CD8-positive, alpha-beta memory T cell (primary cell): ENCODE measurements at regions not wholly inside any gene's neighbourhood (a gene's known extent, or its start where the extent isn't known, plus 50 kb on each side); places are given as distances from the start of the nearest gene placed in this dataset.
A peak's percentile ranks its signal among the peaks of the same experiment; 100 is the strongest.

Experiments used
- CTCF ChIA-PET: fragments of 350-600 bp; sonication (Branson Sonifier 250); formaldehyde crosslinking; loops from one replicate; lab custom pipeline; 2021; ENCODE audit warnings: antibody characterized with exemption; lab: Charles Lee
- POLR2A ChIA-PET: fragments of 350-600 bp; sonication (Branson Sonifier 250); formaldehyde crosslinking; loops from one replicate; lab custom pipeline; 2021; ENCODE audit warnings: antibody characterized with exemption; lab: Charles Lee
- DNase-seq, 5 donors: peaks; one replicate each; pipeline versions ENCODE4 v3.0.0 to v3.0.0-alpha.2; 2020 to 2022; ENCODE audit warnings: mixed read lengths in 1 of 5
- H3K27ac ChIP-seq: one replicate; pipeline ENCODE4 v1.7.0; 2013; ENCODE audit warnings: low read depth, mild to moderate bottlenecking, low read length, moderate library complexity
- H3K27me3 ChIP-seq: 2 replicates; pipeline ENCODE4 v1.7.0; 2013; ENCODE audit warnings: low read length, mild to moderate bottlenecking; ENCODE audit not compliant: insufficient read depth, poor library complexity, severe bottlenecking
- H3K36me3 ChIP-seq: 2 replicates; pipeline ENCODE4 v1.7.0; 2013; ENCODE audit warnings: mild to moderate bottlenecking, low read length, moderate library complexity; ENCODE audit not compliant: insufficient read depth
- H3K4me1 ChIP-seq: 2 replicates; pipeline ENCODE4 v1.7.0; 2013; ENCODE audit warnings: mild to moderate bottlenecking, low read length, moderate library complexity; ENCODE audit not compliant: insufficient read depth
- H3K4me3 ChIP-seq: 2 replicates; pipeline ENCODE4 v1.7.0; 2013; ENCODE audit warnings: mild to moderate bottlenecking, low read length
- H3K9me3 ChIP-seq: 2 replicates; pipeline ENCODE4 v1.7.0; 2013; ENCODE audit warnings: mild to moderate bottlenecking, low read length
- H3K27ac Mint-ChIP-seq, 8 donors: one replicate each; pipeline ENCODE4 v1.8.0; 2020 to 2021; ENCODE audit warnings: mixed read lengths in 8 of 8, mild to moderate bottlenecking in 6 of 8, inconsistent platforms in 3 of 8, moderate library complexity in 3 of 8
- H3K27me3 Mint-ChIP-seq, 2 donors: one replicate each; pipeline ENCODE4 v1.8.0; 2020 to 2021; ENCODE audit warnings: mixed read lengths in 2 of 2, mild to moderate bottlenecking in 1 of 2, moderate library complexity in 1 of 2
- H3K36me3 Mint-ChIP-seq, 3 donors: one replicate each; pipeline ENCODE4 v1.8.0; 2020 to 2021; ENCODE audit warnings: mixed read lengths in 3 of 3, inconsistent platforms in 1 of 3, mild to moderate bottlenecking in 1 of 3
- H3K4me1 Mint-ChIP-seq, 3 donors: one replicate each; pipeline ENCODE4 v1.8.0; 2020 to 2021; ENCODE audit warnings: mixed read lengths in 3 of 3, inconsistent platforms in 1 of 3, mild to moderate bottlenecking in 1 of 3
- H3K4me3 Mint-ChIP-seq, 7 donors: one replicate each; pipeline ENCODE4 v1.8.0; 2020 to 2021; ENCODE audit warnings: mixed read lengths in 7 of 7, mild to moderate bottlenecking in 6 of 7, moderate library complexity in 4 of 7, inconsistent platforms in 2 of 7
- H3K9me3 Mint-ChIP-seq, 5 donors: one replicate each; pipeline ENCODE4 v1.8.0; 2020 to 2022; ENCODE audit warnings: mixed read lengths in 5 of 5, mild to moderate bottlenecking in 3 of 5, moderate library complexity in 2 of 5, inconsistent platforms in 1 of 5

DNA sequence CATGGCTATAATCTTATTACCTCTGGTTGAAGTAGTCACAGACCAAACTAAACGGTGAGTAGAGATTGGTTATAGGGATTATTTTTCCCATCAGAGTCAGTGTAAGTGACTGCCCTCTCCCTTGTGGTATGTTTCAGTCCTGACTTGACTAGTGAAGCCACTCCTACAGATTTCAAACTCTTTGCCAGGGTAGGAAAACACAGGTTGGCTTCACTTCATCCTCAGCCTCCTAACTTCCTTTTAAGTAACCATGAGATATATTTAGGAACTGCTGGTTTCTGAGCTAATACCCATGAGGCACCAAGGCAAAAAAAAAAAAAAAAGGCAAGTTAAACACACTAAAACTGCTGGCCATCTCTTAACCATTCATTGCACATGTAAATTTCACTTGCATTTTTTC, 349.2 kb upstream of the MCTP2 start:
- DNase-seq: no peak
- Histone ChIP-seq H3K9me3 (no peaks in the 10 kb centered on the region), H3K27ac (no peak overlapping the region), H3K36me3 (no peaks in the 10 kb centered on the region), H3K4me1 (no peaks in the 10 kb centered on the region), H3K27me3 (no peaks in the 10 kb centered on the region), H3K4me3 (no peak overlapping the region)
- no peak overlapping the region for H3K27ac Mint-ChIP-seq
- peaks cover 0 to 6% (median 0%) of the 10 kb centered on the region in 5 donors for H3K9me3 Mint-ChIP-seq
- H3K4me3 Mint-ChIP-seq: no peak overlapping the region
- H3K4me1 Mint-ChIP-seq: no peaks in the 10 kb centered on the region
- POLR2A ChIA-PET: no interaction called here
- CTCF ChIA-PET: no interaction called here
- H3K27me3 Mint-ChIP-seq: peaks cover 5 to 53% of the 10 kb centered on the region in 2 donors
- H3K36me3 Mint-ChIP-seq: no peaks in the 10 kb centered on the region

DNA sequence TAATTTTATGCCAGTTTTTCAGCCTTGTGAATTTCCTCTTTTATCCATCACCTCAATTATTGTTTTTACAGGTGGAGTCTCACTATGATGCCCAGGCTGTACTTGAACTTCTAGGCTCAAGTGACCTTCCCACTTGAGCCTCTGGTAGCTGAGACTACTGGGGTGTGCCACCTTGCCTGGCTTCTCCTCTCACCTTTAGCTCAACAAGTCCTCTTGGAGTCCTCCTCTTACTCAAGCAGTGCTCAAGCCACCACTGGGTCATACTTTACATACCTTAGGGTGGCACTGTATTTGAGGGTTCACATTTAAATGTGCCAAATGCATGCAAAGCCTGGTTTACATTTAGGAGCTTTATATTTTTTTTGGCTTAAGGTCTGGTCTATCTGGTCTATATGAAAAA, 350.1 kb upstream of the MCTP2 start:
- Mint-ChIP-seq H3K4me1 (no peaks in the 10 kb centered on the region), H3K36me3 (no peaks in the 10 kb centered on the region), H3K9me3 (peaks cover 0 to 6% (median 0%) of the 10 kb centered on the region in 5 donors), H3K27ac (no peak overlapping the region), H3K27me3 (peaks cover 4 to 51% of the 10 kb centered on the region in 2 donors), H3K4me3 (no peak overlapping the region)
- no peaks in the 10 kb centered on the region for H3K36me3 ChIP-seq
- CTCF ChIA-PET: no interaction called here
- H3K9me3 ChIP-seq: no peaks in the 10 kb centered on the region
- POLR2A ChIA-PET: no interaction called here
- H3K27ac ChIP-seq: no peak overlapping the region
- H3K4me3 ChIP-seq: no peak overlapping the region
- no peaks in the 10 kb centered on the region for H3K27me3 ChIP-seq
- H3K4me1 ChIP-seq: no peaks in the 10 kb centered on the region
- no peak for DNase-seq

DNA sequence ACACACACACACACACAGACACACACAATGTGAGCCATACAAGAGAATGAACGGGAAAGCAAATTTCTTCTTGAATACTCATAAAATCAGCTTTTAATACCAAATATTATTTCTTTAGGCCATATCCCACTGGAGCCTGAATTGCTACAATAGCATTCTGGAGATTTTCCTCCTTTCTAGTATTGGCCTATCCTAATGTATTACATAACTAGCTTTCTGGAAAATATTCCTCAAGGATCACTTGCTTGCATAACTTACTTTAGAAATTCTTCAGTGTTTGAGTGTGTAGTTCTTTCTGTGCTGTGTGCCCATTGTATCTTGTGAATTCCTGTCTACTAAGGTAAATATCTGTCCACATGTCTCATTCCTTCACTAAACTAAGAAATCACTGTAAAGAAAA, 351.0 kb upstream of the MCTP2 start:
- Mint-ChIP-seq H3K9me3 (peaks cover 0 to 6% (median 0%) of the 10 kb centered on the region in 5 donors), H3K4me3 (no peak overlapping the region), H3K36me3 (no peaks in the 10 kb centered on the region), H3K27me3 (peaks cover 3 to 42% of the 10 kb centered on the region in 2 donors), H3K4me1 (no peaks in the 10 kb centered on the region), H3K27ac (no peak overlapping the region)
- no peak for DNase-seq
- Histone ChIP-seq H3K9me3 (no peaks in the 10 kb centered on the region), H3K4me1 (no peaks in the 10 kb centered on the region), H3K4me3 (no peak overlapping the region), H3K36me3 (no peaks in the 10 kb centered on the region), H3K27ac (no peak overlapping the region), H3K27me3 (no peaks in the 10 kb centered on the region)
- ChIA-PET POLR2A (no interaction called here), CTCF (no interaction called here)

DNA sequence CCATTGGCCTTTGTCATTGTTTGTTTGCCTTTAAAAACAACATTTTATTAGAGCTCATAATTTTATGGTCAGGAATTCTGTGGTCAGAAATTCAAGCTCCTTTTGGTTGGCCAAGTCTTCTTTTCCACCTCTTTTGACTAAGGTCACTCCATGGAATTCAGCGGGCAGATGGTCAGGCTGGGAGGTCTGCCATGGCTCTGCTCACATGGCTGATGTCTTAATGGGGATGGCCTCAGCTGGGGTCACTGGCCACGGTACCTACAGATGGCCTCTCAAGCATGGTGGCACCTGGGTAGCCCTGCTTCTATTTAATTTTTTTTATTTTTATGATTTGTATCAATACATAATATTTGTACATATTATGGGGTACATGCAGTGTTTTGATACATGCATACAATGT, 360.8 kb upstream of the MCTP2 start:
- Mint-ChIP-seq H3K9me3 (no peaks in the 10 kb centered on the region), H3K4me3 (no peak overlapping the region), H3K4me1 (no peaks in the 10 kb centered on the region), H3K27me3 (peaks cover 4 to 9% of the 10 kb centered on the region in 2 donors), H3K27ac (no peak overlapping the region), H3K36me3 (no peaks in the 10 kb centered on the region)
- Histone ChIP-seq H3K9me3 (no peaks in the 10 kb centered on the region), H3K27ac (no peak overlapping the region), H3K4me3 (no peak overlapping the region), H3K4me1 (no peaks in the 10 kb centered on the region), H3K36me3 (no peaks in the 10 kb centered on the region), H3K27me3 (no peaks in the 10 kb centered on the region)
- POLR2A ChIA-PET: no interaction called here
- no peak for DNase-seq
- CTCF ChIA-PET: no interaction called here

DNA sequence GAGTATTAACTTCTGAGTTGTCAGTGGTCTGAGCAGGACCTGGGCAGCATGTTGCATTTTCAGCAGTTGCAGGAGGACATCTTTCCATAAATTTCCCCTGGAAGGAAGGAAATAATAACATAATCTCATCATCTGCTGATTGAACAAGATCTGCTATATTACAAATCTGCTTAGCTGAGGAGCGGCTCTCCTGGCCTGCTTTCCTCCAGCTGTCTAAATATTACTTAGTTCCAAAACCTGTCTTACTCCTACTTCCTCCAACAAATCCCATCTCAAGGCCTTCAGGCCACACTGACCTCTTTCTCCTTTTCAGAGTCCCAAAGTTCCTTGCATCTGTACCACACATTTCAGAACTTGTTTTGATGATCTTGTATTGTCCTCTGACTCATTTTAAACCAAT, 364.4 kb upstream of the MCTP2 start:
- ChIA-PET POLR2A (no interaction called here), CTCF (no interaction called here)
- H3K27ac ChIP-seq: no peak overlapping the region
- Mint-ChIP-seq H3K4me3 (no peak overlapping the region), H3K4me1 (peaks cover 8 to 10% (median 9%) of the 10 kb centered on the region in 3 donors), H3K9me3 (peaks cover 0 to 2% (median 0%) of the 10 kb centered on the region in 5 donors), H3K36me3 (no peaks in the 10 kb centered on the region), H3K27ac (no peak overlapping the region), H3K27me3 (peaks cover 24 to 35% of the 10 kb centered on the region in 2 donors)
- H3K36me3 ChIP-seq: no peaks in the 10 kb centered on the region
- no peak overlapping the region for H3K4me3 ChIP-seq
- H3K27me3 ChIP-seq: no peaks in the 10 kb centered on the region
- DNase-seq: no peak
- no peaks in the 10 kb centered on the region for H3K4me1 ChIP-seq
- no peaks in the 10 kb centered on the region for H3K9me3 ChIP-seq

DNA sequence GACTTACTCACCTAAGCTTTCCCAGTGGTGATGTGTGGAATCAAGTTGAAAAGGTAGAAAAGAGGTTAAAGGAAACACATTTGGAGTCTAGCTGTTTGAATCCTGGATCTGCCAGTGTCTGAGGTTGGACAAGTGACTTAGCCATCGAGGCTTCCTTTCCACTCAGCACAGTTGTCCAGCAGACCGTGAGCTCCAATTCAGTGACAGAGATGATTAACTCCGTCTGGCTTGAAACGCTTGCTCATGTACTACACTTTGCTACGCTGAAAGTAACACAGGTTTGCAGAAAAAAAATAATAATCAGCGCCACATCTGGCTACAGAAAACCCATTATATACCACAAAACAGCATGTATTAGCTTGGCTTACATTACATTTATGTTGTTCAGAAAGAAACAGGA, 364.9 kb upstream of the MCTP2 start:
- H3K9me3 Mint-ChIP-seq: peaks cover 0 to 2% (median 0%) of the 10 kb centered on the region in 5 donors
- H3K27ac Mint-ChIP-seq: no peak overlapping the region
- no peaks in the 10 kb centered on the region for H3K4me1 ChIP-seq
- H3K27ac ChIP-seq: no peak overlapping the region
- H3K36me3 Mint-ChIP-seq: no peaks in the 10 kb centered on the region
- H3K36me3 ChIP-seq: no peaks in the 10 kb centered on the region
- no peaks in the 10 kb centered on the region for H3K27me3 ChIP-seq
- peaks cover 11 to 14% (median 14%) of the 10 kb centered on the region in 3 donors for H3K4me1 Mint-ChIP-seq
- no peak for DNase-seq
- H3K9me3 ChIP-seq: no peaks in the 10 kb centered on the region
- no peak overlapping the region for H3K4me3 ChIP-seq
- ChIA-PET CTCF (no interaction called here), POLR2A (no interaction called here)
- H3K27me3 Mint-ChIP-seq: peaks cover 27 to 36% of the 10 kb centered on the region in 2 donors
- H3K4me3 Mint-ChIP-seq: no peak overlapping the region

DNA sequence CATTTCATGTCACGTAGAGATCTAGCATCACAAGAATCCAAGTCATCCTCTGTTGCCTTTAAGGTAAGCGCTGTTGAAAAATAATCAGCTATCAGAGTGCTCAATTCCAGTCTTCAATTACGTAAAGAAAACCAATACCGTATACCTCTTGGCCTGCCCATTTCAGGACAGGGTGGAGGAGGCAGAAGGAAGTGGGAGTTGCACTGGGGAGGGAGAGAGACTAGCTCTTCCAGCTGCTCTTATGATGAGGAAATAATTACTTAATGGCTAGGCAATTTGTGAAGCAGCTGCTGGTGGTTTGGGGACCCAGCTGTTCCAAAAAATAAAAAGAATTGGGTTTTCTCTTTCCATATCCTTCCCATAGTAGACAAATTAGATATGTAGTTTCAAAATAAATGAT, 365.8 kb upstream of the MCTP2 start:
- no peak overlapping the region for H3K4me3 Mint-ChIP-seq
- no peaks in the 10 kb centered on the region for H3K9me3 ChIP-seq
- H3K27ac ChIP-seq: no peak overlapping the region
- no peak for DNase-seq
- H3K36me3 Mint-ChIP-seq: no peaks in the 10 kb centered on the region
- H3K27me3 ChIP-seq: no peaks in the 10 kb centered on the region
- no peak overlapping the region for H3K27ac Mint-ChIP-seq
- CTCF ChIA-PET: no interaction called here
- H3K9me3 Mint-ChIP-seq: peaks cover 0 to 2% (median 0%) of the 10 kb centered on the region in 5 donors
- no peaks in the 10 kb centered on the region for H3K4me1 ChIP-seq
- peaks cover 27 to 41% of the 10 kb centered on the region in 2 donors for H3K27me3 Mint-ChIP-seq
- POLR2A ChIA-PET: no interaction called here
- H3K36me3 ChIP-seq: no peaks in the 10 kb centered on the region
- H3K4me1 Mint-ChIP-seq: peaks cover 14 to 23% (median 17%) of the 10 kb centered on the region in 3 donors
- no peak overlapping the region for H3K4me3 ChIP-seq

DNA sequence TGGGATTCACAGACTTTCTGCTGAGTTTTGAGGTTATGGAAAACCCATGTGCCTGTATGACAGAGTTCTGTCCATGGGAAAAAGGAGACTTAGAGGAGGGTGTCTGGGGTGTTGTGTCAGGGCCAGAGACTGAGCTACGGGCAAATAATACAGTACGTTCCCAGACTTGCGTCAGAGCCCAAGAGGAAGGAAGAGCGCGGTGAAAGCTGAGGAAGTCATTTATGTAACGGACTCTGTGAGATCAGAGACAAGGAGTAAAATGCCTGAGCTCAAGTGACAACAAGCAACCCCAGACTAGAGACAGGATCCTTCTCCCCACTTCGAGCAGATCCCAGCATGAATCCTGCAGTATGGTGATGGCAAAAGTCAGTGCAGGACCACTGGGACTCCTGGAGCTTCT, 368.6 kb upstream of the MCTP2 start:
- H3K4me3 ChIP-seq: no peak overlapping the region
- CTCF ChIA-PET: no interaction called here
- Mint-ChIP-seq H3K9me3 (peaks cover 0 to 2% (median 0%) of the 10 kb centered on the region in 5 donors), H3K27me3 (peaks cover 23 to 46% of the 10 kb centered on the region in 2 donors), H3K36me3 (no peaks in the 10 kb centered on the region), H3K4me3 (peak overlapping the region in 1 of 7 donors; percentile 32), H3K4me1 (peaks cover 14 to 27% (median 17%) of the 10 kb centered on the region in 3 donors), H3K27ac (peak overlapping the region in 2 of 8 donors; percentile 3 to 63)
- no peaks in the 10 kb centered on the region for H3K36me3 ChIP-seq
- POLR2A ChIA-PET: no interaction called here
- DNase-seq: no peak
- no peaks in the 10 kb centered on the region for H3K4me1 ChIP-seq
- H3K9me3 ChIP-seq: no peaks in the 10 kb centered on the region
- no peak overlapping the region for H3K27ac ChIP-seq
- H3K27me3 ChIP-seq: no peaks in the 10 kb centered on the region
